Neuronal stem cell (in vitro differentiated cells): ENCODE measurements at regions not wholly inside any gene's neighbourhood (a gene's known extent, or its start where the extent isn't known, plus 50 kb on each side); places are given as distances from the start of the nearest gene placed in this dataset.

Experiments
- DNase-seq: peaks from one replicate; pipeline ENCODE4 v3.0.0-alpha.2; 2013; ENCODE audit warnings: low spot score
- H2AFZ ChIP-seq: one replicate; pipeline ENCODE4 v1.6.1; 2013; ENCODE audit warnings: mild to moderate bottlenecking, low read length, inconsistent platforms
- H2AK5ac ChIP-seq: 2 replicates; pipeline ENCODE4 v1.6.1; 2013; ENCODE audit warnings: low read depth, mild to moderate bottlenecking, inconsistent platforms, low read length, moderate library complexity, mixed read lengths
- H2BK120ac ChIP-seq: 2 replicates; pipeline ENCODE4 v1.6.1; 2013; ENCODE audit warnings: low read depth, mild to moderate bottlenecking, inconsistent platforms, low read length, moderate library complexity, mixed read lengths
- H2BK12ac ChIP-seq: one replicate; pipeline ENCODE4 v1.6.1; 2013; ENCODE audit warnings: low read length, inconsistent platforms
- H2BK15ac ChIP-seq: 2 replicates; pipeline ENCODE4 v1.6.1; 2013; ENCODE audit warnings: mild to moderate bottlenecking, low read length, inconsistent platforms, mixed read lengths
- H2BK5ac ChIP-seq: one replicate; pipeline ENCODE4 v1.6.1; 2013; ENCODE audit warnings: inconsistent platforms, mild to moderate bottlenecking, low read length, moderate library complexity
- H3K14ac ChIP-seq: one replicate; pipeline ENCODE4 v1.6.1; 2013; ENCODE audit warnings: low read length, inconsistent platforms
- H3K18ac ChIP-seq: 2 replicates; pipeline ENCODE4 v1.6.1; 2013; ENCODE audit warnings: low read length, inconsistent platforms
- H3K23ac ChIP-seq: 2 replicates; pipeline ENCODE4 v1.6.1; 2013; ENCODE audit warnings: low read depth, mild to moderate bottlenecking, mixed read lengths, low read length, inconsistent platforms; ENCODE audit not compliant: poor library complexity
- H3K27ac ChIP-seq: replicated peaks from 3 replicates; pipeline ENCODE4 v1.5.1; 2013; ENCODE audit warnings: low read length, inconsistent platforms
- H3K27me3 ChIP-seq, 3 experiments: 2 replicates each; pipeline ENCODE4 v1.6.1; 2013; ENCODE audit warnings: low read length in 3 of 3, mild to moderate bottlenecking in 2 of 3, inconsistent platforms in 1 of 3, low read depth in 1 of 3, mixed read lengths in 1 of 3, moderate library complexity in 1 of 3; ENCODE audit not compliant: control insufficient read depth in 3 of 3, insufficient read depth in 3 of 3
- H3K36me3 ChIP-seq, 2 donors: replicated peaks in 1 of 2; 2 replicates each; pipeline ENCODE4 v1.6.1; 2013; ENCODE audit warnings: low read length in 2 of 2; ENCODE audit not compliant: control insufficient read depth in 2 of 2, insufficient read depth in 2 of 2
- H3K4ac ChIP-seq: 2 replicates; pipeline ENCODE4 v1.6.1; 2013; ENCODE audit warnings: inconsistent platforms, mild to moderate bottlenecking, low read length, moderate library complexity
- H3K4me1 ChIP-seq, 2 donors: 1 replicate in 1 of 2; 2 replicates in 1 of 2; pipeline ENCODE4 v1.6.1; 2013; ENCODE audit warnings: low read length in 2 of 2, low read depth in 1 of 2; ENCODE audit not compliant: control insufficient read depth in 2 of 2, insufficient read depth in 1 of 2
- H3K4me2 ChIP-seq: one replicate; pipeline ENCODE4 v1.6.1; 2013; ENCODE audit warnings: mild to moderate bottlenecking, low read length, inconsistent platforms; ENCODE audit not compliant: insufficient read depth, poor library complexity, severe bottlenecking
- H3K4me3 ChIP-seq, 2 donors: 2 replicates each; pipeline ENCODE4 v1.5.1; 2013; ENCODE audit warnings: low read length in 2 of 2, mild to moderate bottlenecking in 2 of 2, inconsistent platforms in 1 of 2, moderate library complexity in 1 of 2
- H3K79me1 ChIP-seq: one replicate; pipeline ENCODE4 v1.6.1; 2013; ENCODE audit warnings: low read depth, mild to moderate bottlenecking, inconsistent platforms, low read length, moderate library complexity
- H3K9ac ChIP-seq: one replicate; pipeline ENCODE4 v1.6.1; 2013; ENCODE audit warnings: mild to moderate bottlenecking, low read depth, low read length, inconsistent platforms; ENCODE audit not compliant: poor library complexity
- H3K9me3 ChIP-seq, 2 donors: replicated peaks in 1 of 2; 2 replicates each; pipeline versions ENCODE3 to v1.6.1; 2013; ENCODE audit warnings: low read length in 2 of 2, mild to moderate bottlenecking in 2 of 2, inconsistent platforms in 1 of 2, low read depth in 1 of 2, mixed read lengths in 1 of 2, moderate library complexity in 1 of 2; ENCODE audit not compliant: control insufficient read depth in 2 of 2, insufficient read depth in 1 of 2
- H4K8ac ChIP-seq: one replicate; pipeline ENCODE4 v1.6.1; 2013; ENCODE audit warnings: low read depth, mild to moderate bottlenecking, inconsistent platforms, low read length, moderate library complexity
- H4K91ac ChIP-seq: one replicate; pipeline ENCODE4 v1.6.1; 2013; ENCODE audit warnings: low read length, low read depth, mild to moderate bottlenecking, inconsistent platforms; ENCODE audit not compliant: poor library complexity
- WGBS, 2 donors: extraction: QIAGEN DNeasy Blood & Tissue Kit; methylation state at CpG; one replicate each; pipeline ENCODE4 v1.1.7; 2013; ENCODE audit warnings: missing lambda C conversion rate in 2 of 2, mixed read lengths in 1 of 2; ENCODE audit not compliant: insufficient read length in 2 of 2, insufficient replicate concordance in 1 of 2; ENCODE audit errors: extremely low coverage in 2 of 2; 5-methylcytosine and 5-hydroxymethylcytosine counted together

DNA sequence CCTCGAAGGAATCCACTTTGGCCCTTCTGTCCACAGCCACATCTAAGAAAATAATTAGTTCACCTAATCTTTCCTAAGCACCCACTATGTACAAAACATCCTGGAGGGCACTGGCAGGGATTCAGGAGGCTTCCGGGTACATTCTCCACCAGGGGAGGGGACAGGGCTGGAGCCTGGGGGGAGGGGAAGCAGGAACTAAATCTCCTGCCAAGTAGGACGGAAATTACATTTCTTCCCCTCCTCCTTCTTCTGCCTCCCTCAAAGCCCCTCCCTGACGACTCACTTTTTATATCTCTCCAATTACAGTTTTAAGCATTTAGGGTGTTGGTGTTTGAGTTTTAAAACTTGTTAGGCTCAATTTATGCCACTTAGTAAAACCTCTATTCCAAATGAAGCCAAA lies 203.1 kb downstream of the BCOR start:
- Histone ChIP-seq H3K14ac (no peak overlapping the region), H3K4me1 (peaks cover 10 to 12% of the 10 kb centered on the region in 2 donors), H3K4me2 (no peak overlapping the region), H3K27ac (no peak overlapping the region), H3K9ac (no peak overlapping the region), H2BK5ac (no peak overlapping the region), H3K36me3 (no peaks in the 10 kb centered on the region), H2AFZ (no peak overlapping the region), H3K27me3 (no peaks in the 10 kb centered on the region), H2BK120ac (no peak overlapping the region), H4K91ac (no peak overlapping the region), H2AK5ac (no peak overlapping the region), H4K8ac (no peak overlapping the region), H3K18ac (no peak overlapping the region), H3K4ac (no peak overlapping the region), H3K23ac (no peak overlapping the region), H2BK12ac (no peak overlapping the region), H2BK15ac (no peak overlapping the region), H3K4me3 (no peak overlapping the region), H3K9me3 (no peaks in the 10 kb centered on the region), H3K79me1 (no peaks in the 10 kb centered on the region)
- no peak for DNase-seq
- no CpG with 5 or more reads among the region's 4 CpGs for WGBS, 2 donors

- Histone ChIP-seq H4K91ac (no peak overlapping the region), H3K4me1 (peaks cover 11 to 16% of the 10 kb centered on the region in 2 donors), H3K9ac (no peak overlapping the region), H2BK120ac (no peak overlapping the region), H3K27ac (no peak overlapping the region), H4K8ac (no peak overlapping the region), H3K14ac (no peak overlapping the region), H3K27me3 (no peaks in the 10 kb centered on the region), H2BK15ac (no peak overlapping the region), H3K4me2 (no peak overlapping the region), H3K4ac (no peak overlapping the region), H3K36me3 (no peaks in the 10 kb centered on the region), H2AK5ac (no peak overlapping the region), H2BK5ac (no peak overlapping the region), H3K18ac (no peak overlapping the region), H3K4me3 (no peak overlapping the region), H2AFZ (no peak overlapping the region), H3K23ac (no peak overlapping the region), H3K79me1 (no peaks in the 10 kb centered on the region), H3K9me3 (no peaks in the 10 kb centered on the region), H2BK12ac (no peak overlapping the region)
- no peak for DNase-seq
- no CpG with 5 or more reads among the region's 18 CpGs for WGBS, 2 donors
Measured at GRCh38 chrX:39895218-39896110, 202.3 kb downstream of the BCOR start.

DNA sequence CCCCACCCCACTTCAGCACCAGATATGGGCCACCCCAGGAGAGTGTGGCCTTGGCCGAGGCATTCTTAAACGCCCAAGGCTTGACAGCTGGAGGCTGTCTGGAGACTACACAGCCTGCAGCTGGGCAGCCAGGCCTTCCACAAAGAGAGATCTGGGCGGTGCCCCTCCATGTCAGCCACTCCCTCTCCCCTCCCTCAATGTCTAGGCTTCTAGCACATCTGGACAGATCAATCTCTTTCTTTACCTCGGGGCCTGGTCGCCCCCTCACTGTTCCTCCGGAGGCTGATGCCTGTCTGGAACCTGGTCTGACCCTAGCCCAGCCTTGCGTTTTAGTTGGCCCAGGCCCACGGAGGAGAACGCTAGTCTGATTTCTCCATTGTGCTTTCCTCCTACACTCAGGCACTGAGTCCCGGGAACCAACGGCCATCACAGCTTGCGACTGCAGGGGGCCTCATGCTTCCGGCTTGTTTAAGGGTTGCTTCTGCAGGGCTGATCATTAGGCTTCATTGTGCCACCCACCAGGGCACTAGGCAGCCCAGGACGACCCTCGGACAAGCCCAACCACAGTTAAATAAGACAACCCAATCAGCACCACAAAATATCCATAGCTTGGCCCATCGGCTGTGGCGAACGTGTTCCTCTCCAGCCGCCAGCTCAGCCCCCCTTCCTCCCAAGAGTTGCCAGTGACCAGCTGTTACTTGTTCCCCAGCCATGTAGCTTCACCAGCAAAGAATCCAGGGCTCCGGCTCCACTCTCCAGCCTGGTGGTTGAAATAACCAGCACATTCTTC lies 200.6 kb downstream of the BCOR start:
- Histone ChIP-seq H3K14ac (no peak overlapping the region), H3K4me2 (peak overlapping the region; percentile 11), H3K18ac (peak overlapping the region; percentile 17), H2AK5ac (no peak overlapping the region), H4K8ac (no peak overlapping the region), H3K9ac (no peak overlapping the region), H3K27ac (peak overlapping the region; percentile 39), H3K36me3 (no peaks in the 10 kb centered on the region), H3K9me3 (no peaks in the 10 kb centered on the region), H4K91ac (no peak overlapping the region), H2BK120ac (no peak overlapping the region), H2AFZ (peak overlapping the region; percentile 87), H3K27me3 (no peaks in the 10 kb centered on the region), H2BK5ac (no peak overlapping the region), H2BK12ac (peak overlapping the region; percentile 75), H3K4ac (no peak overlapping the region), H3K23ac (no peak overlapping the region), H3K4me3 (peak overlapping the region in 1 of 2 donors; percentile 19), H2BK15ac (peak overlapping the region; percentile 55), H3K4me1 (peaks cover 22% of the 10 kb centered on the region in 2 donors), H3K79me1 (no peaks in the 10 kb centered on the region)
- WGBS, 2 donors: no CpG with 5 or more reads among the region's 20 CpGs
- peak; percentile 31 for DNase-seq

- H3K4me3 ChIP-seq: no peak overlapping the region
- no CpG with 5 or more reads among the region's 6 CpGs for WGBS, 2 donors
- no peak overlapping the region for H2AK5ac ChIP-seq
- no peak overlapping the region for H4K8ac ChIP-seq
- no peaks in the 10 kb centered on the region for H3K27me3 ChIP-seq
- no peaks in the 10 kb centered on the region for H3K36me3 ChIP-seq
- H3K4ac ChIP-seq: no peak overlapping the region
- no peaks in the 10 kb centered on the region for H3K9me3 ChIP-seq
- H3K9ac ChIP-seq: no peak overlapping the region
- H4K91ac ChIP-seq: no peak overlapping the region
- no peak overlapping the region for H3K14ac ChIP-seq
- H2BK5ac ChIP-seq: no peak overlapping the region
- H3K27ac ChIP-seq: no peak overlapping the region
- H2AFZ ChIP-seq: peak overlapping the region; percentile 87
- H3K4me1 ChIP-seq: peaks cover 22% of the 10 kb centered on the region in 2 donors
- no peak overlapping the region for H2BK120ac ChIP-seq
- no peaks in the 10 kb centered on the region for H3K79me1 ChIP-seq
- H3K18ac ChIP-seq: no peak overlapping the region
- no peak overlapping the region for H3K4me2 ChIP-seq
- DNase-seq: no peak
- no peak overlapping the region for H3K23ac ChIP-seq
- no peak overlapping the region for H2BK15ac ChIP-seq
- peak overlapping the region; percentile 75 for H2BK12ac ChIP-seq
Measured at GRCh38 chrX:39897741-39898097, 200.0 kb downstream of the BCOR start.
